AG04449 (cell line): ENCODE measurements at regions not wholly inside any gene's neighbourhood (a gene's known extent, or its start where the extent isn't known, plus 50 kb on each side); places are given as distances from the start of the nearest gene placed in this dataset.

Source experiments
- CTCF ChIA-PET: fragments of 350-600 bp; formaldehyde crosslinking; extraction: SDS; loops from one replicate; lab custom pipeline; 2021; ENCODE audit warnings: antibody characterized with exemption; lab: Yijun Ruan, JAX
- POLR2A ChIA-PET: fragments of 400-600, 350-600 bp; formaldehyde crosslinking; extraction: SDS; loops from one replicate; lab custom pipeline; 2020; ENCODE audit warnings: antibody characterized with exemption, inconsistent platforms; lab: Yijun Ruan, JAX
- DNase-seq: peaks from one replicate; pipeline ENCODE4 v3.0.0-alpha.2; 2010; ENCODE audit warnings: low read depth, low spot score
- H3K4me3 ChIP-seq: 2 replicates; pipeline ENCODE4 v1.5.1; 2011; ENCODE audit warnings: low read depth, mild to moderate bottlenecking, control low read depth, low read length
- CTCF ChIP-seq: IDR thresholded peaks from one replicate; pipeline ENCODE4 v1.5.1; 2011; ENCODE audit warnings: mild to moderate bottlenecking, moderate library complexity, low read length, control low read depth, inconsistent platforms; ENCODE audit not compliant: insufficient read depth; ENCODE audit errors: missing control alignments

- no peak for TF ChIP-seq CTCF
- POLR2A ChIA-PET, result no interaction called here
- no peak for DNase-seq
- H3K4me3 ChIP-seq, result no peak overlapping the region
- CTCF ChIA-PET, result no interaction called here
These were observed 145.0 kb upstream of the C21orf91 start for GRCh38 chr21:17964199-17964598.

GRCh38 chr21:17950591-17950990, 131.4 kb upstream of the C21orf91 start:
- ChIA-PET CTCF (no interaction called here), POLR2A (no interaction called here)
- no peak for TF ChIP-seq CTCF

GRCh38 chr21:17949421-17949820, 130.3 kb upstream of the C21orf91 start:
- CTCF ChIA-PET, result no interaction called here
- no peak overlapping the region for H3K4me3 ChIP-seq
- no peak for DNase-seq
- POLR2A ChIA-PET, result no interaction called here
- TF ChIP-seq CTCF, result no peak

More at GRCh38 chr21:17950591-17950990, 131.4 kb upstream of the C21orf91 start:
- no peak overlapping the region for H3K4me3 ChIP-seq
- no peak for DNase-seq

- ChIA-PET POLR2A (no interaction called here), CTCF (no interaction called here)
- H3K4me3 ChIP-seq, result no peak overlapping the region
- TF ChIP-seq CTCF, result no peak
- no peak for DNase-seq
These were observed 128.4 kb upstream of the C21orf91 start for GRCh38 chr21:17947531-17947930.

DNA sequence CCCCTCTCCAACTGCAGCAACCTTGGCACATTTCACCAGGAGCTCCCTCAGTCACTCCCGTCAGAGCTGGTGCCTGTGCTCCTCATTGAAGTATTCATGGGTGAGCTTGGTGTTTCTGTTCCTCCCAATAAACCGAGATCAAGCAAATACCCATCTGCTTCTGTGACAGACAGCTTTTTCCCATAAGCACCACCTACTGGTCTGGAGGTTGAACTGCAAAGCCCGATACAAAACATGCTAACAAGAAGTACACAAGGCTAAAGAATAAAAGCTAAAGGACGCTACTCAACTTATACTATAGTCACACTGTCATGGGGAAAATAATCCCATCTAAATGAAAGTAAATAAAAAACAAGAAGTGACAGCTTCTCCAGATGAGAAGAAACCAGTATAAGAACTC, 111.9 kb upstream of the C21orf91 start:
- no peak for TF ChIP-seq CTCF
- DNase-seq, result no peak
- ChIA-PET CTCF (interaction anchor here (0.8 to 1.2 kb wide), 2 partner anchors 9 to 252 kb away, joined by 3 read pairs; no protein-coding TSS in a partner anchor), POLR2A (no interaction called here)
- no peak overlapping the region for H3K4me3 ChIP-seq

DNA sequence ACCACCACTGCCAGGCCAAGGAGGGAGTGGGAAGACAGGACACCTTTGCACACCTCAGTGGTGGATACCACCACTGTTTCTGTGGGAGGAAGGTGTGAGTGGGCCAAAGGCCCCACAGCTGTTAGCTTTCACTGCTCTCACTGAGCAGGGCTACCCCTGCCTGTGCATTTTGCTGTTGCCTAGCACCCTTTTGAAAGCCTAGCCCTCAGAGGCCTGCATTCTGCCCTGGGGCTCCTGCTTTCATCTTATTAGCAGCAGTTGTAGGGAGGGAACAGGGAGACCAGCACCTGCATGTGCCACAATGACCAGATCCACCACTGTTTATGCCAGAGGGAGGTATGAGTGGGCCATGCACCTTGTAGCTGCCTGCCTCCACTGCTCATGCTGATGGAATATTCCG, 110.9 kb upstream of the C21orf91 start:
- H3K4me3 ChIP-seq, result no peak overlapping the region
- no peak for TF ChIP-seq CTCF
- ChIA-PET POLR2A (no interaction called here), CTCF (no interaction called here)
- DNase-seq, result no peak
